ENCODE measurements at regions not wholly inside any gene's neighbourhood (a gene's known extent, or its start where the extent isn't known, plus 50 kb on each side); places are given as distances from the start of the nearest gene placed in this dataset.

DNA sequence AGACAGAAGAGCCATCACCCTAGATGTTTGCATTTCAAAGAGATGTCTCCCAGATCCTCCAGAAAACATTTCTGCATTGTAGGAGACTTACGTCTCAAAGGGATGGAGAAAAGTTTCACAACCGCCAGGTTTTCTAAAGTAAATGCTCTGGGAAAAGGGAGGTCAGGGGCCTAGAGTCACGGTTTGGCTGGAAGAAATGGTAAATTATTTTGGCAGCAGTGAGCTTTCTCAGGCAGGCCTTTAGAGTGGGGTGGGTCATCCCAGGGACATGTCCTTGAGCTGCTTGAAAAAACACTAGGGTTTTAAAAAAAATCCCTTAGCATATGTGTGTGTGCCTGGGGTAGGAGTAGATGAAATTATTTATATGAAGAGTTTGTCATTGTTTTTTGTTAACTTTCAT is 728.8 kb downstream of the TYW1 start:
- no peaks in the 10 kb centered on the region for H3K36me3 ChIP-seq (ENCODE audit: control insufficient read depth, insufficient read depth, low read length)
- TF ChIP-seq, protein P1, sequence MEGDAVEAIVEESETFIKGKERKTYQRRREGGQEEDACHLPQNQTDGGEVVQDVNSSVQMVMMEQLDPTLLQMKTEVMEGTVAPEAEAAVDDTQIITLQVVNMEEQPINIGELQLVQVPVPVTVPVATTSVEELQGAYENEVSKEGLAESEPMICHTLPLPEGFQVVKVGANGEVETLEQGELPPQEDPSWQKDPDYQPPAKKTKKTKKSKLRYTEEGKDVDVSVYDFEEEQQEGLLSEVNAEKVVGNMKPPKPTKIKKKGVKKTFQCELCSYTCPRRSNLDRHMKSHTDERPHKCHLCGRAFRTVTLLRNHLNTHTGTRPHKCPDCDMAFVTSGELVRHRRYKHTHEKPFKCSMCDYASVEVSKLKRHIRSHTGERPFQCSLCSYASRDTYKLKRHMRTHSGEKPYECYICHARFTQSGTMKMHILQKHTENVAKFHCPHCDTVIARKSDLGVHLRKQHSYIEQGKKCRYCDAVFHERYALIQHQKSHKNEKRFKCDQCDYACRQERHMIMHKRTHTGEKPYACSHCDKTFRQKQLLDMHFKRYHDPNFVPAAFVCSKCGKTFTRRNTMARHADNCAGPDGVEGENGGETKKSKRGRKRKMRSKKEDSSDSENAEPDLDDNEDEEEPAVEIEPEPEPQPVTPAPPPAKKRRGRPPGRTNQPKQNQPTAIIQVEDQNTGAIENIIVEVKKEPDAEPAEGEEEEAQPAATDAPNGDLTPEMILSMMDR (IDR thresholded peaks at IDR 0.05; ENCODE audit: insufficient read depth, low read length, poor library complexity, severe bottlenecking): no peak
- no peaks in the 10 kb centered on the region for H3K27me3 ChIP-seq (replicated peaks; ENCODE audit: control insufficient read depth, insufficient read depth, low read length)
- DNase-seq (ENCODE audit: extremely low read depth, insufficient read length): no peak
- H3K4me3 ChIP-seq (replicated peaks; ENCODE audit: low read depth, low read length): no peak overlapping the region

DNA sequence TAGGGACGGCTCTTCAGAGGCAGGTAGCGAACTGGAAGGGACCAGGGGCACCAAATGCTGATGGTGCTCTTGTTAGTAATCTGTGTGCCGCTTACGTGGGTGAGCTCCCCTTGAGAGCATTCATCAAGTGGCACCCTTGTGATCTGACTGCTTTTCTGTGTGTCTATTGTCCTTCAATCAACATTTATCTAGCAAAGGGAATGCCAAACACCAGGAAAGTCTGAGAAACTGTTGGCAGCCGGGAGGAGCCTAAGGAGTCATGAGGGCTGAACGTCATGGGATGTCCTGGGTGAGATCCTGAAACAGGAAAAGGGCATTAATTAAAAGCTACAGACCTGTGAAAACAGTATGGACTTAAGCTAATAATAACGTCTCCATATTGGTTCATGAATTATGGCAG is 733.1 kb downstream of the TYW1 start:
- Histone ChIP-seq H3K36me3 (ENCODE audit: control insufficient read depth, insufficient read depth, low read length) (no peaks in the 10 kb centered on the region), H3K4me3 (replicated peaks; ENCODE audit: low read depth, low read length) (no peak overlapping the region), H3K27me3 (replicated peaks; ENCODE audit: control insufficient read depth, insufficient read depth, low read length) (no peaks in the 10 kb centered on the region)
- no peak for DNase-seq (ENCODE audit: extremely low read depth, insufficient read length)
- TF ChIP-seq, protein P1 (IDR thresholded peaks at IDR 0.05; ENCODE audit: insufficient read depth, low read length, poor library complexity, severe bottlenecking): no peak

DNA sequence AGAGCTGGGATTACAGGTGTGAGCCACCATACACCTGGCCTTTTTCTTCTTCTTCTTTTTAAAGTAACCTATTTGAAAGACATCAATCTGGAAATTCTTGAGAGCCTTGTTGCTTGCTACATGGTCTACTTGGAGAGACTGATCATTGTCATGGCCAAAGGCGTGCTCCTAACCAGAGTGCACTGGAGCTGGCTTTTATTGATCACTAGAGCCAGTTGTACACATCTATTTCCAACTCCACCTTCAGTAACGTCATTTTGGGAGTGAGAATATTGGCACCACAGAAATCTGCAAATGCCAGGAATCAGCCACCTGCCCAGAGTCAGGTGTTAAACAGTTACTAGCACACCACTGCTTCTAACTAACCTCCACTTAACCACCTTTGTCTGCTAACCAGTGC is 735.1 kb downstream of the TYW1 start:
- Histone ChIP-seq H3K36me3 (ENCODE audit: control insufficient read depth, insufficient read depth, low read length) (no peaks in the 10 kb centered on the region), H3K27me3 (replicated peaks; ENCODE audit: control insufficient read depth, insufficient read depth, low read length) (no peaks in the 10 kb centered on the region), H3K4me3 (replicated peaks; ENCODE audit: low read depth, low read length) (no peak overlapping the region)
- DNase-seq (ENCODE audit: extremely low read depth, insufficient read length): no peak
- TF ChIP-seq, protein P1 (IDR thresholded peaks at IDR 0.05; ENCODE audit: insufficient read depth, low read length, poor library complexity, severe bottlenecking): no peak

DNA sequence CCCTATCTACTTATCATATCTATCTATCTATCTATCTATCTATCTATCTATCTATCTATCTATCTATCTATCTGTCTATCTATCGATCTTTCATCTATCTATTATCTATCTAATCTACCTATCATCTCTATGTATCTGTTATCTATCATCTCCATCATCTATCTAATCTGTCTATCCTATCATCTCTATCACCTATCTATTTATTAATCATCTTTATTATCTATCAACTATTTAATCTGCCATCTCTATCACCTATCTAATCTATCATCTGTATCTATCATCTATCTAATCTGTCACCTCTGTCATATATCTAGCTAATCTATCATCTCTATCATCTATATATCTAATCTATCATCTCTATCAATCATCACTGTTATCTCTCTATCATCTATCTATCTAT is 736.3 kb downstream of the TYW1 start:
- Histone ChIP-seq H3K36me3 (ENCODE audit: control insufficient read depth, insufficient read depth, low read length) (no peaks in the 10 kb centered on the region), H3K4me3 (replicated peaks; ENCODE audit: low read depth, low read length) (no peak overlapping the region), H3K27me3 (replicated peaks; ENCODE audit: control insufficient read depth, insufficient read depth, low read length) (no peaks in the 10 kb centered on the region)
- DNase-seq (ENCODE audit: extremely low read depth, insufficient read length): no peak
- TF ChIP-seq, protein P1 (IDR thresholded peaks at IDR 0.05; ENCODE audit: insufficient read depth, low read length, poor library complexity, severe bottlenecking): no peak

DNA sequence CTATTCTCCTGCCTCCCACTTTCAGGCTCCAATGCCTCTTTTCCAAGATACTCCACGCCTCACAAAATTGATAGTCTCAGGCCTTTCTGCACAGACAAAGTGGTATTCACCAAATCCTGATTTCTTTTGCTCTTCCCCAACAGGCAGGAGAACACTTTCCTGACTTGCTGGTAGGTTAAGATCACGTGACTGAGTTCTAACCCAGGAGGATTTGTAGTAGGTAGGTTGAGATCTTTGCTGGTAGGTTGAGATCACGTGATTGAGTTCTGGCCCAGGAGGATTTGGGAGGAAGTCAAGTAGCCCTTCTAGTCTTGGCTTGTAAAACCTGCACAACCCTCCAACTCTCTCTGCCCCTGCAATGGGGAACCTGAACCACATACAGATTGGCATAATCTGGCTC is 741.5 kb downstream of the TYW1 start:
- Histone ChIP-seq H3K27me3 (replicated peaks; ENCODE audit: control insufficient read depth, insufficient read depth, low read length) (no peaks in the 10 kb centered on the region), H3K36me3 (ENCODE audit: control insufficient read depth, insufficient read depth, low read length) (no peaks in the 10 kb centered on the region), H3K4me3 (replicated peaks; ENCODE audit: low read depth, low read length) (no peak overlapping the region)
- no peak for DNase-seq (ENCODE audit: extremely low read depth, insufficient read length)
- TF ChIP-seq, protein P1 (IDR thresholded peaks at IDR 0.05; ENCODE audit: insufficient read depth, low read length, poor library complexity, severe bottlenecking): no peak

DNA sequence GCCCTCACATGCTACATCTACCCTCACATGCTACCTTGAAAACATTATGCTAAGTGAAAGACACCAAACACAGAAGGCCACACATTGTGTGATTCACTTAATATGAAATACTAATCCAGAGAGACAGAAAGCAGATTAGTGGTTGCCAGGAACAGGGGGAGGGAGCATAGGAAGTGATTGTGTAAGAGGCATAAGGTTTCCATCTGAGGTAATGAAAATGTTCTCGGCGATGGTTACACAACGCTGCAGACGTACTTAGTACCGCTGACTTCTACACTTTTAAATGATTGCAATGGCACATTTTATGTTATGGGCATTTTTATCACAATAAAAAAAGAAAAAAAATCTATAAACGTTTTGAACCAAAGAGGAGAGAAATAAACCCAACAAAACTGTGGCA is 742.3 kb downstream of the TYW1 start:
- TF ChIP-seq, protein P1 (IDR thresholded peaks at IDR 0.05; ENCODE audit: insufficient read depth, low read length, poor library complexity, severe bottlenecking): no peak
- H3K4me3 ChIP-seq (replicated peaks; ENCODE audit: low read depth, low read length): no peak overlapping the region
- no peaks in the 10 kb centered on the region for H3K36me3 ChIP-seq (ENCODE audit: control insufficient read depth, insufficient read depth, low read length)
- DNase-seq (ENCODE audit: extremely low read depth, insufficient read length): no peak
- no peaks in the 10 kb centered on the region for H3K27me3 ChIP-seq (replicated peaks; ENCODE audit: control insufficient read depth, insufficient read depth, low read length)

Measured in GM06990 (cell line).